WTC11 (cell line): ENCODE measurements at regions not wholly inside any gene's neighbourhood (a gene's known extent, or its start where the extent isn't known, plus 50 kb on each side); places are given as distances from the start of the nearest gene placed in this dataset.

Experiments used
- CTCF ChIP-seq: fragments of 200-600 bp; IDR thresholded peaks from 2 replicates; pipeline ENCODE4 v1.8.0; 2022; ENCODE audit warnings: antibody characterized with exemption
- E2F1 ChIP-seq: sonication (generic); formaldehyde crosslinking; IDR thresholded peaks from 2 replicates; pipeline ENCODE4 v1.8.0; 2022; ENCODE audit warnings: mild to moderate bottlenecking, missing genetic modification reagents
- ESRRA ChIP-seq: sonication (generic); formaldehyde crosslinking; IDR thresholded peaks from 2 replicates; pipeline ENCODE4 v1.8.1; 2022; ENCODE audit warnings: mild to moderate bottlenecking, missing genetic modification reagents, borderline replicate concordance
- JUN ChIP-seq: sonication (generic); formaldehyde crosslinking; IDR thresholded peaks from 2 replicates; pipeline ENCODE4 v1.8.0; 2023; ENCODE audit warnings: mild to moderate bottlenecking, missing genetic modification reagents
- MAX ChIP-seq: sonication (generic); formaldehyde crosslinking; IDR thresholded peaks from 2 replicates; pipeline ENCODE4 v1.8.0; 2022; ENCODE audit warnings: mild to moderate bottlenecking, missing genetic modification reagents
- MYBL2 ChIP-seq: sonication (generic); formaldehyde crosslinking; IDR thresholded peaks from 2 replicates; pipeline ENCODE4 v1.8.1; 2023; ENCODE audit warnings: mild to moderate bottlenecking, moderate library complexity, missing genetic modification reagents
- NFYB ChIP-seq: sonication (generic); formaldehyde crosslinking; conservative IDR thresholded peaks from 2 replicates; pipeline ENCODE4 v1.8.0; 2022; ENCODE audit warnings: low read depth, missing genetic modification reagents
- USF2 ChIP-seq: sonication (generic); formaldehyde crosslinking; IDR thresholded peaks from 2 replicates; pipeline ENCODE4 v1.8.1; 2023; ENCODE audit warnings: mild to moderate bottlenecking, missing genetic modification reagents, moderate library complexity
- ZNF425 ChIP-seq: fragments of 250-450 bp; sonication (Bioruptor Pico); conservative IDR thresholded peaks from 2 replicates; pipeline ENCODE4 v1.9.0; 2021; ENCODE audit warnings: mild to moderate bottlenecking

- no peak for TF ChIP-seq NFYB (CRISPR knock-in tag)
- no peak for TF ChIP-seq MAX
- TF ChIP-seq CTCF: no peak
- TF ChIP-seq JUN (CRISPR knock-in tag): no peak
- TF ChIP-seq ESRRA (CRISPR knock-in tag): no peak
- TF ChIP-seq MYBL2 (CRISPR knock-in tag): no peak
- TF ChIP-seq ZNF425 (CRISPR knock-in tag): no peak
- TF ChIP-seq USF2 (CRISPR knock-in tag): no peak
- no peak for TF ChIP-seq E2F1 (CRISPR knock-in tag)
Observed at GRCh38 chr17:55642741-55643140, 79.9 kb downstream of the TMEM100 start.
